Endothelial cell of umbilical vein (primary cell): ENCODE measurements at regions not wholly inside any gene's neighbourhood (a gene's known extent, or its start where the extent isn't known, plus 50 kb on each side); places are given as distances from the start of the nearest gene placed in this dataset.

ENCODE experiments used
- BruUV-seq: library from RNA; stranded (reverse); fragments of 400-500 nt; replicated peaks from 2 replicates; lab custom pipeline; 2021; lab: Mats Ljungman, UMichigan
- CTCF ChIA-PET: fragments of 300-600, 350-600 bp; sonication (Branson Sonifier 250); formaldehyde crosslinking; loops from one replicate; lab custom pipeline; 2021; ENCODE audit warnings: antibody characterized with exemption, inconsistent platforms; lab: Charles Lee
- POLR2A ChIA-PET: fragments of 300-600, 350-600 bp; sonication (Branson Sonifier 250); formaldehyde crosslinking; loops from one replicate; lab custom pipeline; 2021; ENCODE audit warnings: antibody characterized with exemption, inconsistent platforms; lab: Charles Lee
- DNase-seq: peaks from one replicate; pipeline ENCODE4 v3.0.0-alpha.2; 2011; ENCODE audit warnings: low read depth, low spot score
- FAIRE-seq: peaks from 2 replicates; lab custom pipeline; 2011; peaks lifted over from hg19 to GRCh38; lab: Jason Lieb, UNC
- H2AFZ ChIP-seq: 2 replicates; pipeline ENCODE4 v1.6.0; 2012; ENCODE audit warnings: low read depth, low read length, control low read depth, inconsistent platforms
- H3K27ac ChIP-seq: 2 replicates; pipeline ENCODE4 v1.5.1; 2011; ENCODE audit warnings: low read depth, mild to moderate bottlenecking, control low read depth, low read length, moderate library complexity; ENCODE audit not compliant: insufficient read depth
- H3K27me3 ChIP-seq, 2 experiments: 2 replicates each; pipeline versions ENCODE4 v1.6.0 to v1.6.1; 2011; ENCODE audit warnings: low read length in 2 of 2, mixed read lengths in 1 of 2; ENCODE audit not compliant: control insufficient read depth in 2 of 2, insufficient read depth in 2 of 2
- H3K36me3 ChIP-seq, 2 experiments: 2 replicates in 1 of 2; 3 replicates in 1 of 2; pipeline ENCODE4 v1.5.1; 2011; ENCODE audit warnings: low read length in 2 of 2, mild to moderate bottlenecking in 1 of 2, moderate library complexity in 1 of 2; ENCODE audit not compliant: control insufficient read depth in 2 of 2, insufficient read depth in 2 of 2; ENCODE audit errors: extremely low read depth in 1 of 2
- H3K4me1 ChIP-seq: 3 replicates; pipeline ENCODE4 v1.5.1; 2011; ENCODE audit warnings: mild to moderate bottlenecking, low read length; ENCODE audit not compliant: control insufficient read depth, insufficient read depth; ENCODE audit errors: extremely low read depth
- H3K4me2 ChIP-seq: 2 replicates; pipeline ENCODE4 v1.6.1; 2011; ENCODE audit warnings: low read length, control low read depth, mixed read lengths; ENCODE audit not compliant: insufficient read depth
- H3K4me3 ChIP-seq, 3 experiments: fragments of 200-600 bp in 1 of 3; sonication (generic), shearing (Covaris generic) in 1 of 3; replicated peaks in 1 of 3; 2 replicates each; pipeline ENCODE4 v1.5.1; 2011 to 2016; ENCODE audit warnings: control low read depth in 3 of 3, low read length in 3 of 3, mild to moderate bottlenecking in 2 of 3, inconsistent platforms in 1 of 3, low read depth in 1 of 3, moderate library complexity in 1 of 3; ENCODE audit not compliant: insufficient read depth in 1 of 3
- H3K79me2 ChIP-seq: 2 replicates; pipeline ENCODE4 v1.6.0; 2012; ENCODE audit warnings: low read length, inconsistent platforms; ENCODE audit not compliant: control insufficient read depth, insufficient read depth
- H3K9ac ChIP-seq: replicated peaks from 2 replicates; pipeline ENCODE3; 2011; ENCODE audit warnings: low read length, control low read depth; ENCODE audit not compliant: insufficient read depth; ENCODE audit errors: extremely low read depth
- H3K9me1 ChIP-seq: replicated peaks from 3 replicates; pipeline ENCODE4 v1.6.0; 2011; ENCODE audit warnings: mild to moderate bottlenecking, low read length; ENCODE audit not compliant: control insufficient read depth, insufficient read depth; ENCODE audit errors: extremely low read depth
- H3K9me3 ChIP-seq: replicated peaks from 2 replicates; pipeline ENCODE4 v1.5.1; 2012; ENCODE audit warnings: low read length, inconsistent platforms; ENCODE audit not compliant: control insufficient read depth, insufficient read depth
- H4K20me1 ChIP-seq: replicated peaks from 2 replicates; pipeline ENCODE3; 2011; ENCODE audit warnings: mild to moderate bottlenecking, low read length; ENCODE audit not compliant: control insufficient read depth, insufficient read depth; ENCODE audit errors: extremely low read depth
- EZH2 ChIP-seq: IDR thresholded peaks from 2 replicates; pipeline ENCODE4 v1.6.1; 2012; ENCODE audit warnings: borderline replicate concordance, low read depth, mild to moderate bottlenecking, moderate library complexity, low read length, inconsistent platforms; ENCODE audit not compliant: severe bottlenecking
- FOS ChIP-seq: IDR thresholded peaks from 2 replicates; pipeline ENCODE4 v1.6.1; 2011; ENCODE audit warnings: mild to moderate bottlenecking, low read length, moderate library complexity, borderline replicate concordance; ENCODE audit not compliant: insufficient read depth
- GATA2 ChIP-seq: IDR thresholded peaks from 2 replicates; pipeline ENCODE4 v1.7.0; 2011; ENCODE audit warnings: low read depth, mild to moderate bottlenecking, moderate library complexity, mixed read lengths, low read length; ENCODE audit not compliant: insufficient read length, insufficient read depth
- POLR2A ChIP-seq: IDR thresholded peaks from 2 replicates; pipeline ENCODE4 v1.6.1; 2012; ENCODE audit warnings: low read depth, mild to moderate bottlenecking, control low read depth, low read length
- POLR2AphosphoS5 ChIP-seq: IDR thresholded peaks from 2 replicates; pipeline ENCODE4 v1.6.1; 2012; ENCODE audit warnings: low read depth, mild to moderate bottlenecking, control low read depth, low read length, moderate library complexity; ENCODE audit not compliant: insufficient read depth
- dilution Hi-C: fragments of 300-500 bp; cut with MboI; formaldehyde crosslinking; loops from one replicate; pipeline ENCODE4 v1.15.0; 2019; ENCODE audit warnings: low sequenced_read_pairs; ENCODE audit not compliant: extremely low pct_ligation_motif_present
- intact Hi-C: fragments of 100-400 bp; cut with micrococcal nuclease; formaldehyde crosslinking; loops from one replicate; pipeline ENCODE4 v1.10.0; 2022
- TF ChIP-seq, protein P1 (sequence below): IDR thresholded peaks from 2 replicates; pipeline ENCODE4 v1.6.1; 2011; ENCODE audit not compliant: insufficient read depth, insufficient read length

GRCh38 chr5:2905741-2906140 is 154.3 kb upstream of the IRX2 start:
- Histone ChIP-seq H3K4me2 (no peak overlapping the region), H3K9ac (no peak overlapping the region), H3K79me2 (no peaks in the 10 kb centered on the region), H3K4me1 (no peaks in the 10 kb centered on the region), H3K9me1 (no peaks in the 10 kb centered on the region), H3K4me3 (no peak overlapping the region), H3K27ac (no peak overlapping the region), H3K36me3 (no peaks in the 10 kb centered on the region), H3K9me3 (peaks cover 3% of the 10 kb centered on the region), H3K27me3 (no peaks in the 10 kb centered on the region), H2AFZ (no peak overlapping the region), H4K20me1 (no peaks in the 10 kb centered on the region)
- POLR2A ChIA-PET, result no interaction called here
- TF ChIP-seq POLR2A (no peak), FOS (no peak), POLR2AphosphoS5 (no peak), EZH2 (no peak), GATA2 (no peak)
- TF ChIP-seq, protein P1, sequence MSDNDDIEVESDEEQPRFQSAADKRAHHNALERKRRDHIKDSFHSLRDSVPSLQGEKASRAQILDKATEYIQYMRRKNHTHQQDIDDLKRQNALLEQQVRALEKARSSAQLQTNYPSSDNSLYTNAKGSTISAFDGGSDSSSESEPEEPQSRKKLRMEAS, result no peak
- CTCF ChIA-PET, result no interaction called here
- dilution Hi-C loops (no loop called here), intact Hi-C loops (no loop called here)
- FAIRE-seq (no peak), DNase-seq (no peak)
- BruUV-seq, result no TSS peak

DNA sequence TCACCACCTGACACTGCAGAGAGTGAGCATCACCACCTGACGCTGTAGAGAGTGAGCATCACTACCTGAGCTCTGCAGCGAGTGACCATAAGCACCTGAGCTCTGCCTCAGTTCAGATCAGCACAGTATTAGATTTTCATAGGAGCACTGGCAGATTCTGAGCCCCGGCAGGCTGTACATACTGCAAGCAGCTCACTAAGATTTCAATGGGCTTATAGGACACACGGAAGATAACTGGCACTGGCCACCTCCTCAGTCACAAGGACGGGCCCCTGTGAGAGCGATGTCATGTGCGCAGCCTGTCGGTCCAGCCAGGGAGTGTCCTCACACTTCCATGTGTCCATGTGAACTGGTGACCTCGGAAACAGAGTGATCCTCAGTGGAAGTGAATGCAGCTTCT is 153.5 kb upstream of the IRX2 start:
- Histone ChIP-seq H3K27me3 (no peaks in the 10 kb centered on the region), H3K4me1 (no peaks in the 10 kb centered on the region), H3K79me2 (no peaks in the 10 kb centered on the region), H3K27ac (no peak overlapping the region), H2AFZ (no peak overlapping the region), H4K20me1 (no peaks in the 10 kb centered on the region), H3K9me1 (no peaks in the 10 kb centered on the region), H3K4me3 (no peak overlapping the region), H3K9ac (no peak overlapping the region), H3K9me3 (peaks cover 3% of the 10 kb centered on the region), H3K4me2 (no peak overlapping the region), H3K36me3 (no peaks in the 10 kb centered on the region)
- CTCF ChIA-PET, result no interaction called here
- POLR2A ChIA-PET, result no interaction called here
- BruUV-seq, result no TSS peak
- no peak for TF ChIP-seq GATA2
- dilution Hi-C loops (no loop called here), intact Hi-C loops (no loop called here)
- FAIRE-seq, result no peak
- no peak for DNase-seq
